OCI-LY3 (cell line): ENCODE measurements at regions not wholly inside any gene's neighbourhood (a gene's known extent, or its start where the extent isn't known, plus 50 kb on each side); places are given as distances from the start of the nearest gene placed in this dataset.

Source experiments
- H2AFZ ChIP-seq: fragments of 200-600, 300-600 bp; shearing (Covaris generic); 2 replicates; pipeline ENCODE4 v1.6.0; 2014; ENCODE audit warnings: antibody characterized with exemption, low read depth, low read length
- H3K27ac ChIP-seq: fragments of 200-600, 300-600 bp; sonication (generic); 2 replicates; pipeline ENCODE4 v1.5.1; 2014; ENCODE audit warnings: mild to moderate bottlenecking, low read length, moderate library complexity, mixed read lengths
- H3K27me3 ChIP-seq: fragments of 200-600, 300-600 bp; sonication (generic); 2 replicates; pipeline ENCODE4 v1.6.1; 2014; ENCODE audit warnings: low read depth, low read length, mixed read lengths
- H3K36me3 ChIP-seq: fragments of 200-600, 300-600 bp; sonication (generic); replicated peaks from 2 replicates; pipeline ENCODE3; 2014; ENCODE audit warnings: low read depth, low read length, mixed read lengths
- H3K4me1 ChIP-seq: fragments of 300-600, 200-600 bp; sonication (generic); 2 replicates; pipeline ENCODE4 v1.6.1; 2014; ENCODE audit warnings: low read length, mixed read lengths
- H3K4me2 ChIP-seq: fragments of 200-600, 300-600 bp; sonication (generic); 2 replicates; pipeline ENCODE4 v1.6.1; 2014; ENCODE audit warnings: low read length, mixed read lengths
- H3K4me3 ChIP-seq: fragments of 300-600, 200-600 bp; sonication (generic); 2 replicates; pipeline ENCODE4 v1.5.1; 2014; ENCODE audit warnings: antibody characterized with exemption, mild to moderate bottlenecking, low read length, moderate library complexity
- H3K79me2 ChIP-seq: fragments of 300-600, 200-600 bp; shearing (Covaris generic); 2 replicates; pipeline ENCODE4 v1.6.1; 2014; ENCODE audit warnings: mild to moderate bottlenecking, low read length, mixed read lengths
- H3K9ac ChIP-seq: fragments of 300-600, 200-600 bp; shearing (Covaris generic); 2 replicates; pipeline ENCODE4 v1.6.0; 2014; ENCODE audit warnings: mild to moderate bottlenecking, low read length, moderate library complexity
- H3K9me3 ChIP-seq: fragments of 200-600, 300-600 bp; shearing (Covaris generic); 2 replicates; pipeline ENCODE4 v1.6.1; 2014; ENCODE audit warnings: low read length, mixed read lengths; ENCODE audit not compliant: insufficient read depth
- H4K20me1 ChIP-seq: fragments of 200-600, 300-600 bp; sonication (generic); 2 replicates; pipeline ENCODE4 v1.6.1; 2016; ENCODE audit warnings: low read length, mixed read lengths; ENCODE audit not compliant: insufficient read depth
- EZH2phosphoT487 ChIP-seq: fragments of 200-600 bp; shearing (Covaris generic); IDR thresholded peaks from 2 replicates; pipeline ENCODE4 v1.6.1; 2018; ENCODE audit warnings: antibody characterized with exemption, mixed run types, low read depth
- TF ChIP-seq, protein P1 (sequence below): fragments of 200-600, 300-600 bp; sonication (generic); IDR thresholded peaks from 2 replicates; pipeline ENCODE4 v1.5.1; 2014; ENCODE audit warnings: antibody characterized with exemption, low read length, low read depth

DNA sequence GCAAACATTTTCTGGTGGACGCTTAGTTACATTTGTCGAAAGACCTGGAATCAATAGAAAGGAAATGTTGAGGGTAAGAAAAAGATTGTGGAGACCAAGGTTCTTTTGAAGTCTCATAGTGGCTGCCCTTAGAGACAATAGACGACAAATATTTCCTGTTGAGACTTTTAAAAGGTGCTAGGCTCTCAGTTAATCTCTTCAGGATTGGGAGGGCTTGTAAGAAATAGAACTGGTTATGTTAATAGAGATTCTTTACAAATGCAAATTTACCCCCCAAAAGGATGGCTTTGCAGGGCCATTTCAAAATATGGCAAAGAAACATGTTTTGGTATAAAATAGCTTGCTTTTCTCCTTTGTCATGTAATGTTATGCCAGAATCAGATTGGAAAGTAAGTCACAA, 428.2 kb upstream of the CTNND2 start:
- no peaks in the 10 kb centered on the region for H3K36me3 ChIP-seq
- no peak overlapping the region for H3K4me2 ChIP-seq
- TF ChIP-seq EZH2phosphoT487, result no peak
- TF ChIP-seq, protein P1, sequence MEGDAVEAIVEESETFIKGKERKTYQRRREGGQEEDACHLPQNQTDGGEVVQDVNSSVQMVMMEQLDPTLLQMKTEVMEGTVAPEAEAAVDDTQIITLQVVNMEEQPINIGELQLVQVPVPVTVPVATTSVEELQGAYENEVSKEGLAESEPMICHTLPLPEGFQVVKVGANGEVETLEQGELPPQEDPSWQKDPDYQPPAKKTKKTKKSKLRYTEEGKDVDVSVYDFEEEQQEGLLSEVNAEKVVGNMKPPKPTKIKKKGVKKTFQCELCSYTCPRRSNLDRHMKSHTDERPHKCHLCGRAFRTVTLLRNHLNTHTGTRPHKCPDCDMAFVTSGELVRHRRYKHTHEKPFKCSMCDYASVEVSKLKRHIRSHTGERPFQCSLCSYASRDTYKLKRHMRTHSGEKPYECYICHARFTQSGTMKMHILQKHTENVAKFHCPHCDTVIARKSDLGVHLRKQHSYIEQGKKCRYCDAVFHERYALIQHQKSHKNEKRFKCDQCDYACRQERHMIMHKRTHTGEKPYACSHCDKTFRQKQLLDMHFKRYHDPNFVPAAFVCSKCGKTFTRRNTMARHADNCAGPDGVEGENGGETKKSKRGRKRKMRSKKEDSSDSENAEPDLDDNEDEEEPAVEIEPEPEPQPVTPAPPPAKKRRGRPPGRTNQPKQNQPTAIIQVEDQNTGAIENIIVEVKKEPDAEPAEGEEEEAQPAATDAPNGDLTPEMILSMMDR, result no peak
- no peaks in the 10 kb centered on the region for H3K79me2 ChIP-seq
- H4K20me1 ChIP-seq, result no peaks in the 10 kb centered on the region
- no peaks in the 10 kb centered on the region for H3K27me3 ChIP-seq
- H3K9ac ChIP-seq, result no peak overlapping the region
- no peaks in the 10 kb centered on the region for H3K4me1 ChIP-seq
- no peak overlapping the region for H3K4me3 ChIP-seq
- H3K9me3 ChIP-seq, result no peaks in the 10 kb centered on the region
- H2AFZ ChIP-seq, result no peak overlapping the region
- no peak overlapping the region for H3K27ac ChIP-seq

DNA sequence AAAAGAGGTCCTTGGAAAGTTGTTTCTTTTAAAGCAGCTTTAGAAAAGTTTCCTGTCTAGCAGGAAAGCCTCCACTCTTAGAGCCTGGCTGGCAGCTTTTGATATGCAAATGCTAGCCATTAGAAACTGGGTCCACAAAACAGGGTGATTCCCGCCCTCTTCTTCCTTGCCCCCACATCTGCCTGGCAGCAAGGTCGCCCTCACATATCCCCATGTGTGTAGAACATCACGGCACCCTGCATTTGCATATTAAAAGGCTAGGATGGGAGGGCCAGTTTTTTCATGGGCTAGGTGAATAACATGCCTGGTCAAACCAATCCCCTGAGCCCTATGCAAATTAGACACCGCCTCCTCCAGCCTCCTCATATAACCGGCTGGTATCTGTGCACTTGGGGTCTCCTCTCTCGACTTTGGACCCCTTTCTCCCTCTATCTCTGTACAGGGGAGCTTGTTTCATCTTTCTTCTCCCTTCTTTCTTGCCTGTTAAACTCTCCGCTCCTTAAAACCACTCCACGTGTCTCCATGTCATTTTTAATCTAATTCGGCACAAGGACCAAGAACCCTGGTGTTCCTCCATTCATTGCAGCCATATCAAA, 426.8 kb upstream of the CTNND2 start:
- no peak overlapping the region for H3K27ac ChIP-seq
- no peaks in the 10 kb centered on the region for H3K27me3 ChIP-seq
- no peaks in the 10 kb centered on the region for H3K4me1 ChIP-seq
- no peaks in the 10 kb centered on the region for H3K79me2 ChIP-seq
- no peak for TF ChIP-seq EZH2phosphoT487
- TF ChIP-seq, protein P1, result no peak
- H3K4me3 ChIP-seq, result no peak overlapping the region
- no peaks in the 10 kb centered on the region for H3K9me3 ChIP-seq
- no peak overlapping the region for H3K9ac ChIP-seq
- no peak overlapping the region for H2AFZ ChIP-seq
- no peaks in the 10 kb centered on the region for H4K20me1 ChIP-seq
- no peaks in the 10 kb centered on the region for H3K36me3 ChIP-seq
- no peak overlapping the region for H3K4me2 ChIP-seq

DNA sequence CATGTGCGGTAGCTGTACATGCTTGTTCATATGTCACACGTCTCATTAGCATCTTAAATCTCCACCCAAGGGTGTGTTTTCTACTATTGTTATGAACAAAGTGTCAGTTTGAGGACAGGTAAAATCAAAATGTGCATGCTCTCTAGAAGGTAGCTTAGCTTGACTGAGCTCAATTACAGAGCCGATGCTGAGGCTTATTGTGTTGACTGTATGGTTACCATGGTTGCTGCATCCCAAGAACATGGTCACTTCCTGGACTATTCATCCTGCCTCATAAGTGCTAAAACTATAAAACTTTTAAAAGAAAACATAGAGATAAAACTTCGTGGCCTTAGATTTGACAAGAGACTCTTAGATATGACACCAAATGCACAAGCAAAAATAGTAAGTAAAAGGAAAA, 426.1 kb upstream of the CTNND2 start:
- Histone ChIP-seq H3K4me3 (no peak overlapping the region), H3K4me2 (no peak overlapping the region), H3K36me3 (no peaks in the 10 kb centered on the region), H4K20me1 (no peaks in the 10 kb centered on the region), H3K79me2 (no peaks in the 10 kb centered on the region), H2AFZ (no peak overlapping the region), H3K4me1 (no peaks in the 10 kb centered on the region), H3K9ac (no peak overlapping the region), H3K27ac (no peak overlapping the region), H3K9me3 (no peaks in the 10 kb centered on the region), H3K27me3 (no peaks in the 10 kb centered on the region)
- TF ChIP-seq, protein P1, result no peak
- no peak for TF ChIP-seq EZH2phosphoT487

DNA sequence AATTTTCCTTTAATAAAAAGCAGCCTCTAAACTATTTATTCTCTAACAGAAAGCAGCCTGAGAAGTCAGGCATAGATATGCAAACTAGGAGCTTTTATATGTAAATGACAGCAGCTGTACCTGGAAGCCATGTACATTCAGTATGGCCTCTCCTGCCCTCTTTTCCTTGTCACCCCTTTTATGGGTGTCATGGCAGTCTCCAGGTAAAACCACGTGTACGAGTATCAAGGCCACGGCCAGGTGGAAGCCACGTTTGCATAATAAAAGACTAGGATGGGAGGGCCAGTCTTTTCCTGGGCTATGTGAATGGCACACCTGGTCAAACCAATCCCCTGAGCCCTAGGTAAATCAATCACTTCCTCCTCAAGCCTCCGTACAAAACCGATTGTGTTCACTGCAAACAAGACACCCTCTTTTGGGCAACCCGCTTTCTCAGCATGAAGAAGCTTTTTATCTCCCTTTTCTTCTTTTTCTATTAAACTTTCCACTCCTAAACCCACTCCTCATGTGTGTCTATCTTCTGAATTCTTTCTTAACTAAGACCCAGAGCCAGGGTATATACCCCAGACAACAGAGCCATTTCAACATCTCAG, 419.5 kb upstream of the CTNND2 start:
- Histone ChIP-seq H3K36me3 (no peaks in the 10 kb centered on the region), H3K9me3 (no peaks in the 10 kb centered on the region), H3K4me1 (no peaks in the 10 kb centered on the region), H3K4me3 (no peak overlapping the region), H3K27ac (no peak overlapping the region), H3K27me3 (no peaks in the 10 kb centered on the region), H3K4me2 (no peak overlapping the region), H3K79me2 (no peaks in the 10 kb centered on the region), H4K20me1 (no peaks in the 10 kb centered on the region), H2AFZ (no peak overlapping the region), H3K9ac (no peak overlapping the region)
- TF ChIP-seq EZH2phosphoT487, result no peak
- TF ChIP-seq, protein P1, result no peak
